ENCODE measurements at regions not wholly inside any gene's neighbourhood (a gene's known extent, or its start where the extent isn't known, plus 50 kb on each side); places are given as distances from the start of the nearest gene placed in this dataset.

- no peak for DNase-seq (ENCODE audit: low read depth)
- no peak overlapping the region for H3K4me3 ChIP-seq (ENCODE audit: low read depth, low read length)
- no peak for TF ChIP-seq CTCF (IDR thresholded peaks at IDR 0.05; ENCODE audit: insufficient read depth, low read depth, low read length, missing control alignments)
Observed at GRCh38 chr5:24906689-24907088, 261.9 kb upstream of the CDH10 start.

DNA sequence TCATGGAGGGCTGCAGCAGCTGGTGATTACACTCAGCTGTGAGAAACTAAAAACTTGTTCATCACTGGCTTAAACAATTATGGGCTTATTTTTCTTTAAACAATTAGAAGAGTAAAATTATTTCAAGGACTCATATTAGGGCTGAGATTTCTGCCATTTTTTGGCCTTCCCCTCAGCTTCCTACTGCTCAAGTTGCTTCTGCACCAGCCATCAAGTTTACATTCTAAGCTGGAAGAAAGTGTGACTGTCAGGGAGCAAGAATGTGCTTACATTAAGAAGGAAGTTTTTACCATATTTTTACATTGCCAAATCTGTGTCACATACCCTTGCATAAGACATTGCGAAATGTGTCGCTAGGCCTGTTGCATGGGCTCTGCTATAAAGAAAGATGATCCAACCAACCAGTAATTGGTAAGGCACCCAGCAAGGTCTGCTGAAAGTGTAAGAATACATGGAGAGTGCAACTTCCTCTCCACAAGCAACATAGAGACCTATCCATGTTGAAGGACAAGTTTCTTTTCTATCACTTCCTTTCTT is 260.3 kb upstream of the CDH10 start:
- H3K4me3 ChIP-seq (ENCODE audit: low read depth, low read length) = no peak overlapping the region
- no peak for TF ChIP-seq CTCF (IDR thresholded peaks at IDR 0.05; ENCODE audit: insufficient read depth, low read depth, low read length, missing control alignments)
- DNase-seq (ENCODE audit: low read depth) = no peak

GRCh38 chr5:24899180-24899579 is 254.4 kb upstream of the CDH10 start:
- DNase-seq (ENCODE audit: low read depth) = no peak
- H3K4me3 ChIP-seq (ENCODE audit: low read depth, low read length) = no peak overlapping the region
- TF ChIP-seq CTCF (IDR thresholded peaks at IDR 0.05; ENCODE audit: insufficient read depth, low read depth, low read length, missing control alignments) = no peak

DNA sequence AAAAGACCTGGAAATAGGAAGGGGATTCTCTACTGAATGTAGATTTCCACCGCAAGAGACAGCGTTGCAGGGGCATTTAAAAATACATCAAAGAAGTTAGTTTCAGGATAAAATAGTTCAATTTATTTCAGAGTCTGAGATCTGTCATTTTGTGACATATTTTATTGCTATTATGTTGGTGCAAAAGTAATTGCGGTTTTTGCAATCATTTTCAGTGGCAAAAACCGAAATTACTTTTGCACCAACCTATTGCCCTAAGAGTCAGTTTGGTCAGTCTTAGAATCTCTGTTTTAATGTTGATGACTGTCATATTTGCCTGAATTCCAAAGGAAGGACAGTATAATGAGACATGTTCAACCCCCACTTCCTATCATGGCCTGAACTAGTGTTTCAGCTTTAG is 219.5 kb upstream of the CDH10 start:
- no peak overlapping the region for H3K4me3 ChIP-seq (ENCODE audit: low read depth, low read length)
- no peak for TF ChIP-seq CTCF (IDR thresholded peaks at IDR 0.05; ENCODE audit: insufficient read depth, low read depth, low read length, missing control alignments)
- DNase-seq (ENCODE audit: low read depth) = no peak

GRCh38 chr5:24862117-24862516 is 217.3 kb upstream of the CDH10 start:
- no peak for TF ChIP-seq CTCF (IDR thresholded peaks at IDR 0.05; ENCODE audit: insufficient read depth, low read depth, low read length, missing control alignments)
- DNase-seq (ENCODE audit: low read depth) = no peak
- no peak overlapping the region for H3K4me3 ChIP-seq (ENCODE audit: low read depth, low read length)

GRCh38 chr5:24855485-24855884 is 210.7 kb upstream of the CDH10 start:
- no peak for TF ChIP-seq CTCF (IDR thresholded peaks at IDR 0.05; ENCODE audit: insufficient read depth, low read depth, low read length, missing control alignments)
- H3K4me3 ChIP-seq (ENCODE audit: low read depth, low read length) = no peak overlapping the region
- no peak for DNase-seq (ENCODE audit: low read depth)

DNA sequence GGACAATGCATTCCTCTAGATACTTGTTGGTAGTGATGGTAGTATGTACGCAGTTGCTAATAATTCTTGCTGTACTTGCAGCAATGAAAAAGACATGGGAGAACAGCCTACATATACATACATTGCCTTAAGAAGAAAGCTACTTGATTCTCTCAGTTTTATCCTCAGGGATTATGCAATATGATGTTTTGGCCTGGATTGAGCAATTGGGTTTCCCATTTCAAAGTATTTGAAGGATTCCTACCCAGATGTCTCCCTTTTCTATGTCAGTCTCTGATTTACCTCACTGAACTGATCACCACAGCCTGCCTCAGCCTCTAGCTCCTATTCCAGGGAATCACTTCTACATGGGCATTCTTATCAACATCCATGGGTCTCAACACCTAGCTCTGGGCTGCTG is 210.1 kb upstream of the CDH10 start:
- DNase-seq (ENCODE audit: low read depth) = no peak
- TF ChIP-seq CTCF (IDR thresholded peaks at IDR 0.05; ENCODE audit: insufficient read depth, low read depth, low read length, missing control alignments) = no peak
- no peak overlapping the region for H3K4me3 ChIP-seq (ENCODE audit: low read depth, low read length)
